ENCODE measurements at regions not wholly inside any gene's neighbourhood (a gene's known extent, or its start where the extent isn't known, plus 50 kb on each side); places are given as distances from the start of the nearest gene placed in this dataset.

- Histone ChIP-seq H3K9ac (ENCODE audit: low read length) (no peak overlapping the region), H3K27ac (ENCODE audit: low read depth, low read length) (no peak overlapping the region), H3K36me3 (ENCODE audit: insufficient read depth, low read length) (no peaks in the 10 kb centered on the region), H3K4me2 (ENCODE audit: low read length) (no peak overlapping the region), H3K79me2 (ENCODE audit: insufficient read depth, low read length) (no peaks in the 10 kb centered on the region), H4K20me1 (ENCODE audit: insufficient read depth, low read length) (no peaks in the 10 kb centered on the region), H2AFZ (ENCODE audit: low read depth, low read length) (no peak overlapping the region), H3K27me3 (ENCODE audit: insufficient read depth, low read length) (no peaks in the 10 kb centered on the region), H3K4me1 (ENCODE audit: insufficient read depth, low read length) (no peaks in the 10 kb centered on the region), H3K4me3 (ENCODE audit: insufficient read depth, low read depth, low read length) (no peak overlapping the region), H3K9me3 (ENCODE audit: insufficient read depth, low read depth, low read length) (no peaks in the 10 kb centered on the region)
- TF ChIP-seq, protein P1, sequence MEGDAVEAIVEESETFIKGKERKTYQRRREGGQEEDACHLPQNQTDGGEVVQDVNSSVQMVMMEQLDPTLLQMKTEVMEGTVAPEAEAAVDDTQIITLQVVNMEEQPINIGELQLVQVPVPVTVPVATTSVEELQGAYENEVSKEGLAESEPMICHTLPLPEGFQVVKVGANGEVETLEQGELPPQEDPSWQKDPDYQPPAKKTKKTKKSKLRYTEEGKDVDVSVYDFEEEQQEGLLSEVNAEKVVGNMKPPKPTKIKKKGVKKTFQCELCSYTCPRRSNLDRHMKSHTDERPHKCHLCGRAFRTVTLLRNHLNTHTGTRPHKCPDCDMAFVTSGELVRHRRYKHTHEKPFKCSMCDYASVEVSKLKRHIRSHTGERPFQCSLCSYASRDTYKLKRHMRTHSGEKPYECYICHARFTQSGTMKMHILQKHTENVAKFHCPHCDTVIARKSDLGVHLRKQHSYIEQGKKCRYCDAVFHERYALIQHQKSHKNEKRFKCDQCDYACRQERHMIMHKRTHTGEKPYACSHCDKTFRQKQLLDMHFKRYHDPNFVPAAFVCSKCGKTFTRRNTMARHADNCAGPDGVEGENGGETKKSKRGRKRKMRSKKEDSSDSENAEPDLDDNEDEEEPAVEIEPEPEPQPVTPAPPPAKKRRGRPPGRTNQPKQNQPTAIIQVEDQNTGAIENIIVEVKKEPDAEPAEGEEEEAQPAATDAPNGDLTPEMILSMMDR (IDR thresholded peaks at IDR 0.05; ENCODE audit: insufficient read depth, low read depth, low read length) = no peak
- no peak for TF ChIP-seq EZH2 (IDR thresholded peaks at IDR 0.05; ENCODE audit: insufficient read depth, low read length)
- FAIRE-seq (no peak), DNase-seq (ENCODE audit: low read depth) (no peak)
- Mint-ChIP-seq H3K36me3 (ENCODE audit: low read depth, unreplicated experiment) (no peaks in the 10 kb centered on the region), H3K4me1 (ENCODE audit: low read depth, unreplicated experiment) (no peaks in the 10 kb centered on the region), H3K27me3 (ENCODE audit: low read depth, unreplicated experiment) (no peaks in the 10 kb centered on the region), H3K4me3 (ENCODE audit: unreplicated experiment) (no peak overlapping the region), H3K27ac (ENCODE audit: unreplicated experiment) (no peak overlapping the region), H3K9me3 (ENCODE audit: unreplicated experiment) (no peaks in the 10 kb centered on the region)
Observed at GRCh38 chr4:171162478-171162877, 650.7 kb upstream of the GALNTL6 start.

- no peaks in the 10 kb centered on the region for H3K9me3 ChIP-seq (ENCODE audit: insufficient read depth, low read depth, low read length)
- Mint-ChIP-seq H3K27me3 (ENCODE audit: low read depth, unreplicated experiment) (no peaks in the 10 kb centered on the region), H3K4me1 (ENCODE audit: low read depth, unreplicated experiment) (no peaks in the 10 kb centered on the region), H3K9me3 (ENCODE audit: unreplicated experiment) (no peaks in the 10 kb centered on the region), H3K27ac (ENCODE audit: unreplicated experiment) (no peak overlapping the region), H3K4me3 (ENCODE audit: unreplicated experiment) (no peak overlapping the region), H3K36me3 (ENCODE audit: low read depth, unreplicated experiment) (no peaks in the 10 kb centered on the region)
- no peak overlapping the region for H3K9ac ChIP-seq (ENCODE audit: low read length)
- H3K79me2 ChIP-seq (ENCODE audit: insufficient read depth, low read length) = no peaks in the 10 kb centered on the region
- H3K4me2 ChIP-seq (ENCODE audit: low read length) = no peak overlapping the region
- no peaks in the 10 kb centered on the region for H3K4me1 ChIP-seq (ENCODE audit: insufficient read depth, low read length)
- DNase-seq (ENCODE audit: low read depth) = no peak
- H2AFZ ChIP-seq (ENCODE audit: low read depth, low read length) = no peak overlapping the region
- H3K36me3 ChIP-seq (ENCODE audit: insufficient read depth, low read length) = no peaks in the 10 kb centered on the region
- H3K27me3 ChIP-seq (ENCODE audit: insufficient read depth, low read length) = no peaks in the 10 kb centered on the region
- H3K27ac ChIP-seq (ENCODE audit: low read depth, low read length) = no peak overlapping the region
- no peak for TF ChIP-seq EZH2 (IDR thresholded peaks at IDR 0.05; ENCODE audit: insufficient read depth, low read length)
- TF ChIP-seq, protein P1 (IDR thresholded peaks at IDR 0.05; ENCODE audit: insufficient read depth, low read depth, low read length) = no peak
- H3K4me3 ChIP-seq (ENCODE audit: insufficient read depth, low read depth, low read length) = no peak overlapping the region
- H4K20me1 ChIP-seq (ENCODE audit: insufficient read depth, low read length) = no peaks in the 10 kb centered on the region
- FAIRE-seq = no peak
Observed at GRCh38 chr4:171157462-171158082, 655.6 kb upstream of the GALNTL6 start.

DNA sequence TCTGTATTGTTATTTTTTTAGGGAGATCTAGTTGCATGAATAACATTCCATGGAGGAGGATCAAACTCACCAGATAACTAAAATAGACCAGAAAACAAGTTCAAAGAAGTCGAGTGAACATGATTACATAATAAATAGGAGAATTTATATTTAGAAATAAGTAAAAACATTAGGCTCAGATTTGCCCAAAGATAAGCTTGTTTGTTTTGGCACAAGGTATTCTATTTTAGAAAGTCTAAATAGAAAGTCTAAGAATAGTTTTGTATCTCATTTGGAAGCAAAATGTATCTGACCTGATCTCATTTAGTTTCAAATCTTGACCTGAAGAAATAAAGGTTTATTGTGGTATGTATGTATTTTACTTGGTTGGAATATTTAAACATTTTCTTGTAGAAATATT is 670.6 kb upstream of the GALNTL6 start:
- Mint-ChIP-seq H3K27me3 (ENCODE audit: low read depth, unreplicated experiment) (no peaks in the 10 kb centered on the region), H3K36me3 (ENCODE audit: low read depth, unreplicated experiment) (no peaks in the 10 kb centered on the region), H3K4me3 (ENCODE audit: unreplicated experiment) (no peak overlapping the region), H3K9me3 (ENCODE audit: unreplicated experiment) (no peaks in the 10 kb centered on the region), H3K27ac (ENCODE audit: unreplicated experiment) (no peak overlapping the region), H3K4me1 (ENCODE audit: low read depth, unreplicated experiment) (no peaks in the 10 kb centered on the region)
- Histone ChIP-seq H3K27ac (ENCODE audit: low read depth, low read length) (no peak overlapping the region), H2AFZ (ENCODE audit: low read depth, low read length) (no peak overlapping the region), H3K79me2 (ENCODE audit: insufficient read depth, low read length) (no peaks in the 10 kb centered on the region), H3K36me3 (ENCODE audit: insufficient read depth, low read length) (no peaks in the 10 kb centered on the region), H3K27me3 (ENCODE audit: insufficient read depth, low read length) (no peaks in the 10 kb centered on the region), H3K4me1 (ENCODE audit: insufficient read depth, low read length) (no peaks in the 10 kb centered on the region), H3K9ac (ENCODE audit: low read length) (no peak overlapping the region), H3K4me3 (ENCODE audit: insufficient read depth, low read depth, low read length) (no peak overlapping the region), H3K9me3 (ENCODE audit: insufficient read depth, low read depth, low read length) (no peaks in the 10 kb centered on the region), H3K4me2 (ENCODE audit: low read length) (no peak overlapping the region), H4K20me1 (ENCODE audit: insufficient read depth, low read length) (no peaks in the 10 kb centered on the region)
- DNase-seq (ENCODE audit: low read depth) (no peak), FAIRE-seq (no peak)
- no peak for TF ChIP-seq EZH2 (IDR thresholded peaks at IDR 0.05; ENCODE audit: insufficient read depth, low read length)
- TF ChIP-seq, protein P1 (IDR thresholded peaks at IDR 0.05; ENCODE audit: insufficient read depth, low read depth, low read length) = no peak

Data from astrocyte (in vitro differentiated cells and primary cell).